Activated CD4-positive, alpha-beta T cell treated with anti-CD3 and anti-CD28 coated beads, Interleukin-2, Interleukin-4, amounts not matched to agents 100 ng/mL and 50 ng/mL, durations not matched to agents 16 hours and 8 hours (primary cell): ENCODE measurements at regions not wholly inside any gene's neighbourhood (a gene's known extent, or its start where the extent isn't known, plus 50 kb on each side); places are given as distances from the start of the nearest gene placed in this dataset.

Experiments used
- DNase-seq: peaks from one replicate; pipeline ENCODE4 v3.0.0-alpha.2; 2020; ENCODE audit warnings: low spot score

- DNase-seq, result no peak
Observed at GRCh38 chr20:4300401-4300800, 51.3 kb upstream of the ADRA1D start.

DNA sequence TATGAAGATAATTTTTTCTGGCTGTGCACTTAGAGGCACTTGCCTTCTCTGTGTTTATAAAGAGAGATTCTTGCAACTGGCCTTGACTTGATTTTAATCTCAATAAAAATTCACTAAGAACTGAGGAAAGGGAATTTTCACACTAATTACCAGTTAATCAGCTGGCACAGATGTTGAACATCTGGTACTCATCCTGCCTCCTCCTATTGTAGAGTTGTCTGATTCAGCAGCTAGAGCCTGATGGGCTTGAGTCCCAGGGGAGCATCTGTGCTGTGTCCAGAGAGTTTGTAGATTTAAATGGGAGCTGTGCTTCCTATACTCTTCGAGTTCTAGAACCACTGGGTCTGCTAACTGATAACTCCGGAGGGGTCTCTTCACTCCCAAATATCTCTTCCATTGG, 50.7 kb upstream of the ADRA1D start:
- DNase-seq, result no peak

GRCh38 chr20:4299216-4299615, 50.1 kb upstream of the ADRA1D start:
- no peak for DNase-seq
